UCSD-AML1 (cell line): ENCODE measurements at regions not wholly inside any gene's neighbourhood (a gene's known extent, or its start where the extent isn't known, plus 50 kb on each side); places are given as distances from the start of the nearest gene placed in this dataset.
A peak's percentile ranks its signal among the peaks of the same experiment; 100 is the strongest.

Source experiments
- DNase-seq: peaks from one replicate; lab custom pipeline; 2025; ENCODE audit not compliant: unreplicated experiment; lab: John Stamatoyannopoulos, UW

DNA sequence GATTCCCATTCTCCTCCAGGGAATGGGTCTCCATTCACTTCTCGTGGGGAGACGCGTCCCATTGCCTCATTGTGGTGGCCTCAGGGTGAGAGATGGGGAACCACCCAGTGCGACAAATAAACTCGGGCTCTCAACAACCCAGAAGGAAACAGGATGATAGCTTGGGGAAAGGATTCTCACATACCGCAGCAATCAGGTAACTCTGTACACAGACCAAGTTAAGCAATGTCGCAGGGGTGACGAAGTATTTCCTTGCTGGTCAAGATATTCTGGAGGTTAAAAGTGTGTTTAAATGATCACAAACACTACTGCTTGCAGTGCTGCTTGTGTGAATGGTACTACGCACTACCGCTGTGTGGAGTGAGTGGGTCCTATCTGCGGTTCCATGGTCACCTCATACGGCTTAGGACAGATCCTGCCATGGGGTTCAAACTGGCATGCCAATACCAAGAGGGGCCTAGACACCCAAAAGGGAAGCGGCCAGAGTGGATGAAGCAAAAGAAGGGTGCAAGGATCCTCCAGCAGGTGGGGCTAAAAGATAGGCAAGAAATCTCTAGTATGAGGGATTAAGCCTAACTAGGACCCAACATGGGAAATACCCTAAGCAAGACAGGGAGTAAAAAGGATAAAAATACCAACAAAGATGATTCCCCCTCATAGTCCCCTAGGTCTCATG, 143.8 kb upstream of the TMEM106B start:
- DNase-seq: peak; percentile 11

DNA sequence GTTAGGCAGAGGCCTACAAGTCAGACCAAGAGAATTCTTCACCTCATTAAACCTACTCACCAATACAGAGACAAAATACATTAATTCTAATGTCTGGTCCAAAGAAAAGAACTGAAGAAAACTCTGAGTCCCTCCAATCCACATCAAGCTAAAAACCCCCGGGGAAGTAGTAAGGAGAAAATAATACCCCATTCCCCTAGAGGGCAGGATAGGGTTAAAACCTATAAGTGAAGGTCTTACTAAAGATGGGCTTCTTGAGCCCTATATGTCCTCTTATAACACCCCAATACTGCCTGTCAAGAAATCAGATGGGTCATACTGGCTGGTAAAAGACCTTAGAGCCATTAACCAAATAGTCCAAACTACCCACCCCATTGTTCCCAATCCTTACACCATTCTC, 141.3 kb upstream of the TMEM106B start:
- no peak for DNase-seq

GRCh38 chr7:12074889-12075288, 136.2 kb upstream of the TMEM106B start:
- no peak for DNase-seq

DNA sequence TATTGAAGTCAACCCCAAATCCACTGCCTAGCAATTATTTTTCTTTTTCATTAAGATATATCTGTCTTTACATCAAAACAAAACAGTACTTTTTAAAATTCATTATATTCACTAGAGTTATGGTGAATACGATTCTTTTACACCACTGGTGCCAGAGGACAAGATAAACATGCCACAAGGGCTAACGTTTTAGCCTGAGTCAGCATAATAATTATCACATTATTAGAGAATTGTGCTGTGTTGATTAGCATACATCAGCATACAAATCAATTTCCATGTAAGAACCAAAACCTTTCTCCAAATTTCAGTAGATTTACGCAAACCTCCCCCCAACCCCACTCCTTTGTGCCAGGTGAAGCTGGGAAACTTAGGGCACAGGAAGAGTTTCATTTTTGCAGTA, 131.1 kb upstream of the TMEM106B start:
- DNase-seq: no peak

GRCh38 chr7:12085516-12085915, 125.6 kb upstream of the TMEM106B start:
- DNase-seq: no peak

- DNase-seq: no peak
These were observed 120.9 kb upstream of the TMEM106B start for GRCh38 chr7:12089951-12090756.

DNA sequence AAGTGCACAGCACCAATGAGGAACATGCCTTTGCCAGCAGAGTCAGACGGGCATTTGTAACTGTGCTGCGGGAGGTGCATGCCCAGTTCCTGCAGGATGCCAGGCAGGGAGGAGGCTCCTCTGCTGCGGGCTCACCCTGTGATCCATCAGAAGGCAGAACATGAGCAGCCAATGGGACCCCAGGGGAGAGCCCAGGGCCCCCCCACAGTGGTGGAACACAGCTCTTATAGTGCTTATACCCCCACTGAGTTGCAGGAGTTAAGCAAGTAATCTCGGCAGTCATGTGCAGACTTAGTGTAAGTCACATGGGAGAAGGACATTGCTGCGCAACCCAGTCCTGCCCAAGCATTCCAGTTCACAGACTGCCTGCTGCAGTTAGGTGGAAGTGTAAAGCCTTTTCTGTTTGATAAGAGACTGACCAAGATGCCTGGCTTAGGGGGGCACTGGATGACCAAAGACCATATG, 120.3 kb upstream of the TMEM106B start:
- no peak for DNase-seq

DNA sequence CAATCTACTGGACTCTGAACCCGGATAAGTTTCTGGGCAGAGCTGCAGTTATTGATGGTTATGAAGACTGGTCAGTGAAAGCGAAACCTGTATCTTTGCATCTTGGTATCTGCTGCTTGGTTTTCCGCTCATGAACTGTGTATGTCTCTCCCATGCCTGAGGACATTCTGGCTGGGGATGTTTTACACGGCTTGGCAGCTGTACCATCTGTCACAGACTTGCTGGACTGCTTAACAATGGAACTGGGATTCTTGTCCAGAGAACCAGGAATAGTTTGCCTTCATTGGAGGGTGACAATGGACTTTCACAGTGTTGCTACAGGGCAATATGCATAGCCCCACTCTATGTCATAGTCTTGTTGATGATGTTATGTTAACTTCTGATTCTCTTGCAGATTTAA, 119.9 kb upstream of the TMEM106B start:
- DNase-seq: no peak

- no peak for DNase-seq
These were observed 118.5 kb upstream of the TMEM106B start for GRCh38 chr7:12092499-12093130.

- no peak for DNase-seq
These were observed 117.7 kb upstream of the TMEM106B start for GRCh38 chr7:12093365-12093764.

DNA sequence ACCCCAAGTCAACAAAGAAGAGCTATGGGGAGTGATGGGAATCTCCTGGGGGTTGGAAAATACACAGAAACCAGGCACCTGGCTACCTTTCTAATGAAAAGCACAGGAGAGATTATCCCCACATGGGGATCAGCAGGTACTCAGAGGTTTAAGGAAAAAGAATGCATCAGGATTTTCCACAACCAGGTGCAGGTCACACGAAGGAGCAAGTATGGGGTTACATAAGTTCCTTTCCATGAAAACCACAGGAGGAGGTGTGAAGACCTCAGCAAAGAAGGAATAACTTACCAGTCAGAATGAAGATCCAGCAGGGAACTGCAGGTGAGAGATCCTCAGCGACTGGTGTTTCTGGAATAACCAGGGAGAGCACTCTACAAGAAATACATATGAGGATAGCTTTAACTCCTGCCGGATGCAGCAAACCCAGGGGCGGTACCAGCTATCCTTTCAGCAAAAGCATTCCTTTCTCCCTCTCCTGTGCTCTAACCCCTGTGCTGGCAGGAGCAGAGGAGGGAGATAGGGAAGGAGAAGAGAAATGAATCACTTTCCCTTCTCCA, 116.7 kb upstream of the TMEM106B start:
- no peak for DNase-seq

- no peak for DNase-seq
These were observed 109.0 kb upstream of the TMEM106B start for GRCh38 chr7:12102126-12102525.

- no peak for DNase-seq
These were observed 108.6 kb upstream of the TMEM106B start for GRCh38 chr7:12102527-12102926.

DNA sequence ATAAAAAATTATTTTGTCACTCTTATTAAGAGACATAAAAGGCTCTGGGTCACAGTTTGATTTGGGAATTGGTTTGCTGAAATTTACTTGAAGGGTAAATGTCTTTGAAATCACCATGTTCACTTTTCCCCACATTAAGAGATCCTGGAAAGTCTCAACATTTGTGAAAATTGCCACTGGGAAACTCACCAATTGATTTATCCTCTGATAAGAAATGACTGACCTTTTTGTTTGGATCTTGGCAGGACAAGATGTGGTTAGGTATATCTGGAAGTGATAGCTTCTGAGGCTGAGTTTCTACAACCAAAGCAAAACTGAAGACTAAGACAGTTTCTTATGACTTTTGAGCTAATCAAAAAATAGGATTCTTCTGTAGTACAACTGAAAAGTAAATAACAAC, 107.1 kb upstream of the TMEM106B start:
- DNase-seq: no peak

DNA sequence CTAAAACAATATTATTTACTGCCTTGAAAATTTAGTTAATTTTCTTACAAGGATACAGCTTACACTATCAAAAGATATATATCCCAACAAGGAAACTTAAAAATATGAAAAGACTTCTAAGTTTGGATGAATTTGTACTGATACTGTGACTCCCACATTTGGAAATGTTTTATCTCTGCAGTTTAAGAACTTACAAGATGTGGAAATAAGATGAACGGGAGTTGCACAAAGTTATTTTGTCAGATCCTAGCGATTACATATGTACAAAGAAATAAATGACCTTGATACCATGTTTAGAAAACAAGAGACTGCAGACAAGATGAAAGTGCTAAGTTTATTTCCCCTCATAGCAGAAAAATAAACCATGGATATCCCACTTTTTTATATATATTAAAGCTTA, 103.7 kb upstream of the TMEM106B start:
- no peak for DNase-seq

DNA sequence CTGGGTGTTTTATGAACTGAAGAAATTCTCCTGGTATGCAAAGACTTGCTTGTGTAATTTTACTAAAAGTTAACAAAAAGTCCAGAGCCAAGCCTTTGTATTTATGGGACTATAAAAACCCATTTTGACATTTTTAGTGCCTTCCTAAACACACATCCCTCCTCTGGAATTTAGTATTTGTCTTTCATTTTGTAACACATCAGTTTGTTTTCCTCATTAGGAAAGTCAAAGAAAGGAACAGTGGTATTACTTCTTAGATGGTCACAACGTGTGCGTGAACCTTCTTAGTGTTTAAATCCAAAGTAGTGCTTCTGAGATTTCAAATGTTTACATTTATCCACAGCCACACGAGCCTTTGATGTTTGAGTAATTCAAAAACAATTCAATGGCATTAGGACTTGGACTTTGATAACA, 103.2 kb upstream of the TMEM106B start:
- no peak for DNase-seq

- DNase-seq: no peak
These were observed 100.7 kb upstream of the TMEM106B start for GRCh38 chr7:12110425-12110824.

GRCh38 chr7:12111422-12112405, 99.4 kb upstream of the TMEM106B start:
- DNase-seq: no peak

- no peak for DNase-seq
These were observed 93.9 kb upstream of the TMEM106B start for GRCh38 chr7:12117170-12117569.

DNA sequence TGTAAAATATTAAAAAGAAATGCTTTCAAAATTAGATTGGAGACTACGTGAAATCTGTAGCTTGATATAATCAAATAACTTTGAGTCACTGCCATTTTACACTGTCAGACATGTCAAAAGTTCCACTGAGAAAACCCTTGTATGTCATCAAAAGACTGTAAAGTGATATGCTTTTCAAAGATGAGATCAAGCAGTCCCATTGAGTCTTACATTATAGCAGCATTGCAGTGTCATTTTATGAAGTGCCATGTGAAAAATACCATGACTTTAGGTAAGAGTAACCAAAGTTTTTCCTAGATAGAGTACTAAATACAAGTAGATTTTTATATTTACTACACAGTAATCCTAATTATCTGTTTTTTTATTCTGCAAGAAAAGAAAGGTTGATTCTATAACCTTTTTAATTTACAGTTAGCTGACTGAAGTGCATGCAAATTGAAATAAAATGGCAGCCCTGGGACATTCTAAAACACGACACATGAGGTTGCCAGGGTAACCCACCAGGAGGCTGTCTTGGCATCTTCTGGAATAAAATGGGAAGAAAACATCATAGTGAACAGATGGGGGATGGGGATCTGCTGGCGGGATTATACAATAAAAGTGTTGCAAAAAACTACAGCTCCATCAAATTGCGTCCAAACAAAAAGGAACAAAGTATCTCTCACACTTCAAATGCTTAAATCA, 91.3 kb upstream of the TMEM106B start:
- DNase-seq: no peak
